ENCODE measurements at regions not wholly inside any gene's neighbourhood (a gene's known extent, or its start where the extent isn't known, plus 50 kb on each side); places are given as distances from the start of the nearest gene placed in this dataset.

DNA sequence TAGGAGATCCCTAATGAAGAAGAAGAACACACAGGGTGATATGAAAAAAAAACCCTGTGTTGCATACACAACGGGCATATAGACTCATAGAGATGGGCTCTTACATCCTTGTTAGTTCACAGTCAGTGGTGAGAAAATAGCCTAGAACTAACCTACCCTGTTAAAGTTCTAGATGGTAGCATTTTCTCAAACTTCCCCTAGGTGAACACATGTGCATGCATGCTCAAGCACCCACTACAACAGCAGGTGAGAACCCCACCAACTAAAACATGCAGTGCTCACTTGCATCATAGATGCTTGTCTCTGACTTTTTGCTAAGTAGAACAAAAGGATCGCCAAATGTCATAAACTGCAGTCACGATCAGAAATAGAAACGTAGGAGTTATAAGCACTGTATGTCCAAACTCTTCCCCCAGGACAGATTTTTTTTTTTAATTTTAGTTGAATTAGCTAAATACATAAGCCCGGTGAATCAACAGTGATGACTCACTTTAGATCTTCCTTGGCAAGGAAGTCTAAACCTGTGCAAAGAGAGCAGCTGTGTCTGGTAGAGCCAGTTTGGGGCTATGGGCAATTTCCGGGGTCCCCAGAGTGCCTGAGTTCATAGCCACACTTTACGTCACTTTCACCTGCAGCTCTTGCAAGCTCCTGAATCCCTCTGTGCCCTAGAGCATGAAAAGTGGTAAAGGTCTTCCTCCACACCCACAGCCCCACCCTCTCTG, 96.2 kb upstream of the SEMA6D start:
- TF ChIP-seq, protein P1, sequence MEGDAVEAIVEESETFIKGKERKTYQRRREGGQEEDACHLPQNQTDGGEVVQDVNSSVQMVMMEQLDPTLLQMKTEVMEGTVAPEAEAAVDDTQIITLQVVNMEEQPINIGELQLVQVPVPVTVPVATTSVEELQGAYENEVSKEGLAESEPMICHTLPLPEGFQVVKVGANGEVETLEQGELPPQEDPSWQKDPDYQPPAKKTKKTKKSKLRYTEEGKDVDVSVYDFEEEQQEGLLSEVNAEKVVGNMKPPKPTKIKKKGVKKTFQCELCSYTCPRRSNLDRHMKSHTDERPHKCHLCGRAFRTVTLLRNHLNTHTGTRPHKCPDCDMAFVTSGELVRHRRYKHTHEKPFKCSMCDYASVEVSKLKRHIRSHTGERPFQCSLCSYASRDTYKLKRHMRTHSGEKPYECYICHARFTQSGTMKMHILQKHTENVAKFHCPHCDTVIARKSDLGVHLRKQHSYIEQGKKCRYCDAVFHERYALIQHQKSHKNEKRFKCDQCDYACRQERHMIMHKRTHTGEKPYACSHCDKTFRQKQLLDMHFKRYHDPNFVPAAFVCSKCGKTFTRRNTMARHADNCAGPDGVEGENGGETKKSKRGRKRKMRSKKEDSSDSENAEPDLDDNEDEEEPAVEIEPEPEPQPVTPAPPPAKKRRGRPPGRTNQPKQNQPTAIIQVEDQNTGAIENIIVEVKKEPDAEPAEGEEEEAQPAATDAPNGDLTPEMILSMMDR (IDR thresholded peaks at IDR 0.05; ENCODE audit: low read depth, low read length) = no peak
- DNase-seq (ENCODE audit: low read depth, low spot score) = no peak
- no peak overlapping the region for H3K4me3 ChIP-seq (ENCODE audit: low read depth, low read length)
- in situ Hi-C loops (cut with HindIII; ENCODE audit: low sequenced_read_pairs) = no loop called here

DNA sequence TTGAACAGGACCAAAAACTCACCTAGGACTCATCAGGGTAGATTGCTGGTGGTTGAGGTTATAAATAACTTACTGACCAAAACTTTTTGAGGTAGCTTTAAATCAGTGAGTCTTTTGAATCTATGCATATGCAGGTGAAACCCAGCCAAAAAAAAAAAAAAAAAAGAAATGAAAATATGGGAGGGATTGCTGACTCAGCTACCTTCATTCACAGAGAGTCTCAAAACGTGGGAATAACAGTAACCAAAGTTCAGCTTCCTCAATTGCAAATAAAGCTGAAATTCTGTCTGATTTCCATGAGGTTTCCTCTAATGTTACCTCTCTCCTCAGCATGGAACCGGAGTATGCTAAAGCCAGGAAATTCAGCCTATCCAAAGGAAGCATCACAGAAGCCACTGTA, 95.2 kb upstream of the SEMA6D start:
- no peak for DNase-seq (ENCODE audit: low read depth, low spot score)
- TF ChIP-seq, protein P1 (IDR thresholded peaks at IDR 0.05; ENCODE audit: low read depth, low read length) = no peak
- in situ Hi-C loops (cut with HindIII; ENCODE audit: low sequenced_read_pairs) = no loop called here
- no peak overlapping the region for H3K4me3 ChIP-seq (ENCODE audit: low read depth, low read length)

DNA sequence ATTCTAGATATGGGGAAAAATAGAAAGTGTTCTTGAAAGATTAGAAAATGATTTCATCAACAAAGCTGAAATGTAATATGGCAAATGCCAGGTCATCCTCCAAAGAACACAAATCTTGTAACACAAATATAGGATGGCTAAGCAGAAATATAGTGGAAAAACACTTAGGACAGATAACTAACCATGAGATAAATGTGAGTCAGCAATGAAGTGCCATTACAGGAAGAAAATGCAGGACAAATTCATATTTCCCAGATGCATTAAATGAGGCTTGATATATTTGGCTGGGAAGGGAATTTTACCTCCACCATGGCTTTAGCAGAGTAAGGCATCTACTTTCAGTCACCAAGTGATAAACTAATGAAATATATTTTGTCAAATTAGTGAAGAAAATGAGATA, 92.8 kb upstream of the SEMA6D start:
- TF ChIP-seq, protein P1 (IDR thresholded peaks at IDR 0.05; ENCODE audit: low read depth, low read length) = no peak
- H3K4me3 ChIP-seq (ENCODE audit: low read depth, low read length) = no peak overlapping the region
- in situ Hi-C loops (cut with HindIII; ENCODE audit: low sequenced_read_pairs) = no loop called here
- DNase-seq (ENCODE audit: low read depth, low spot score) = no peak

DNA sequence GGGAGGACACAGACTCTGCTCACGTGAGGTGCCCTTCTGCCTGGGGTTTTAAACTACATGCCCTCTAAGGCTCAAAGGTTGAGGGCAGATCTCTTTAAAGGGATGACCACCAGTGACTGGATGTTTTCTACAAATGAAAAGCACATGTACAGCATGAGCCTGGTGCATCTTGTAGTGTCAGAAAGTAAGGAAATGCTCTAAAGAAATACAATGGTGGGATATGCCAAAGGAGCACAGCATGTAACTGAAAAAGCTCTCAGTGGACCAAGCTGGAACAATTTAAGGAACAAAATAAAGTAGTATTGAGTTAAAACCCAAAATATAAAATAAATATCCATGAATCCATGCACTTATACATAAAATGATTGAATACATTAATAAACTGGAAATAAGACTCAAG, 78.3 kb upstream of the SEMA6D start:
- in situ Hi-C loops (cut with HindIII; ENCODE audit: low sequenced_read_pairs) = no loop called here

DNA sequence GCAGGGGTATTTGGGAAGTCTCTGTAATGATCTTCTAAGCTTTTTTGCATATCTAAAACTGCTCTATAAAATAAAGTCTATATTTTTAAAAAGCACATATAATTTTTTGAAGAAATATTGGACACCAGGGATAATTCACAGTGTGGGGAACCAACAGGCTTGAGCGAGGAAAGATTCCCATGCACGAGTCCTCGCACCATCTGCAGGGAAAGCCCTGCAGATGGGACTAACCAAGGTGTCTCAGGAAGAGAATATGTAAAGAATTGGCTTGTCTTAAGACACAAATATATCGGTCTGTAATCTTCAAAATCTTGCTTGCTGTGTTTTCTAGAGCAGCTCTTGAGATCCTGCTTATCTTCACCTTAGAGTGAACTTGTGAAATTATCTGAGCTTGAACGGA, 77.2 kb upstream of the SEMA6D start:
- TF ChIP-seq, protein P1 (IDR thresholded peaks at IDR 0.05; ENCODE audit: low read depth, low read length) = no peak
- in situ Hi-C loops (cut with HindIII; ENCODE audit: low sequenced_read_pairs) = no loop called here
- no peak for DNase-seq (ENCODE audit: low read depth, low spot score)
- H3K4me3 ChIP-seq (ENCODE audit: low read depth, low read length) = no peak overlapping the region

More for the DNA sequence above, 78.3 kb upstream of the SEMA6D start:
- TF ChIP-seq, protein P1 (IDR thresholded peaks at IDR 0.05; ENCODE audit: low read depth, low read length) = no peak
- no peak overlapping the region for H3K4me3 ChIP-seq (ENCODE audit: low read depth, low read length)
- DNase-seq (ENCODE audit: low read depth, low spot score) = no peak

DNA sequence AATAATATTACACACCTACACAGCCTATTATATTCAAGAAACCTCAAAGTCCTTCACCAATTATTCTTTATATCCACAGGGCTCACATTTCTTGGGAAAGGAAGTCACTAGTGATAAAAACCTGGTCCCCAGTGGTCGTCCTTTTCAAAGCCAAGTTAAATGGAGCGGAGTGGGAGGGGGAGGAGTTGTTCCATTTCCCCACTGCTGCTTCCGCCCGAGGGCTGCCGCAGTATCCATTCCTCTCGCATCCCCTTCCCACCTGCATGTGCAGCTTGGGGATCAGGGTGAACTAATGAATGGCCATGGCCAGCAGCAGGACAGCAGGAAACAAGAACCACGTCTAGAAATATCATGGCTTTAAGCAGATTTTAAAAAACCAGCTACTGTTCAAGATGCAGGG, 76.4 kb upstream of the SEMA6D start:
- no peak overlapping the region for H3K4me3 ChIP-seq (ENCODE audit: low read depth, low read length)
- in situ Hi-C loops (cut with HindIII; ENCODE audit: low sequenced_read_pairs) = no loop called here
- no peak for DNase-seq (ENCODE audit: low read depth, low spot score)
- TF ChIP-seq, protein P1 (IDR thresholded peaks at IDR 0.05; ENCODE audit: low read depth, low read length) = no peak
